Astrocyte (in vitro differentiated cells and primary cell): ENCODE measurements at regions not wholly inside any gene's neighbourhood (a gene's known extent, or its start where the extent isn't known, plus 50 kb on each side); places are given as distances from the start of the nearest gene placed in this dataset.
"Not testable (repeated sequence)": the region's sequence is repeated elsewhere in the genome, so short reads cannot be mapped to it uniquely, and the experiment has no call there.

ENCODE experiments used
- CTCF ChIP-seq: IDR thresholded peaks from 2 replicates; pipeline ENCODE4 v1.5.1; 2011; ENCODE audit warnings: low read depth, mild to moderate bottlenecking, inconsistent platforms, low read length, moderate library complexity; ENCODE audit not compliant: insufficient read depth
- EZH2 ChIP-seq: IDR thresholded peaks from 2 replicates; pipeline ENCODE4 v1.6.1; 2012; ENCODE audit warnings: mild to moderate bottlenecking, low read length, inconsistent platforms; ENCODE audit not compliant: insufficient read depth

- TF ChIP-seq CTCF, EZH2: not testable (repeated sequence)
Measured at GRCh38 chr3:107005352-107005751, 371.9 kb upstream of the CCDC54 start.
